Activated naive CD8-positive, alpha-beta T cell (primary cell): ENCODE measurements at regions not wholly inside any gene's neighbourhood (a gene's known extent, or its start where the extent isn't known, plus 50 kb on each side); places are given as distances from the start of the nearest gene placed in this dataset.
A peak's percentile ranks its signal among the peaks of the same experiment; 100 is the strongest.

Source experiments
- H3K27ac Mint-ChIP-seq: one replicate; pipeline ENCODE4 v1.8.0; 2021; ENCODE audit warnings: mixed read lengths
- H3K27me3 Mint-ChIP-seq: one replicate; pipeline ENCODE4 v1.8.0; 2021; ENCODE audit warnings: mixed read lengths
- H3K36me3 Mint-ChIP-seq: one replicate; pipeline ENCODE4 v1.8.0; 2021; ENCODE audit warnings: mixed read lengths
- H3K4me1 Mint-ChIP-seq: one replicate; pipeline ENCODE4 v1.8.0; 2021; ENCODE audit warnings: low read depth, mixed read lengths
- H3K4me3 Mint-ChIP-seq: one replicate; pipeline ENCODE4 v1.8.0; 2021; ENCODE audit warnings: mild to moderate bottlenecking, mixed read lengths
- H3K9me3 Mint-ChIP-seq: one replicate; pipeline ENCODE4 v1.8.0; 2021; ENCODE audit warnings: low read depth, mixed read lengths

DNA sequence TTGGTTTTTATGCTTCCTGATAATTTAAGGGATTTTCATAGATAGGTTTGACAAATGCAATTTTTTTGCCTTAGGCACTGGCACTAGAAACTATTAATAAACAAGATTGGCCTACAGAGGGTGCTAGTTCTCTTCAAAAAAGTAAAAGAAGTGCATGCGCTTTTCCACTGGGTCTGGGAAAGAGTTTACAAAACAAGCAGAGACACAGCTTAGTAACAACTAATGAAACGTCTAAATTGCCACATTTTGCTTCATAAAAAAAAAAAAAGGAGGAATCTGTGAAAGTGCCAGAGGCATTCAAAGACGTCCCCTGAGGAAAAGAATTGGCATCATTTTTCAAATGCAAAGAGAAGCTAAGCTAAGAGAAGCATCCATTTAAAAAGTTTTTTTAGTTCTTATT is 58.3 kb upstream of the EEA1 start:
- Mint-ChIP-seq H3K4me1 (peaks cover 14% of the 10 kb centered on the region), H3K27ac (no peak overlapping the region), H3K27me3 (no peaks in the 10 kb centered on the region), H3K36me3 (no peaks in the 10 kb centered on the region), H3K4me3 (no peak overlapping the region), H3K9me3 (no peaks in the 10 kb centered on the region)

DNA sequence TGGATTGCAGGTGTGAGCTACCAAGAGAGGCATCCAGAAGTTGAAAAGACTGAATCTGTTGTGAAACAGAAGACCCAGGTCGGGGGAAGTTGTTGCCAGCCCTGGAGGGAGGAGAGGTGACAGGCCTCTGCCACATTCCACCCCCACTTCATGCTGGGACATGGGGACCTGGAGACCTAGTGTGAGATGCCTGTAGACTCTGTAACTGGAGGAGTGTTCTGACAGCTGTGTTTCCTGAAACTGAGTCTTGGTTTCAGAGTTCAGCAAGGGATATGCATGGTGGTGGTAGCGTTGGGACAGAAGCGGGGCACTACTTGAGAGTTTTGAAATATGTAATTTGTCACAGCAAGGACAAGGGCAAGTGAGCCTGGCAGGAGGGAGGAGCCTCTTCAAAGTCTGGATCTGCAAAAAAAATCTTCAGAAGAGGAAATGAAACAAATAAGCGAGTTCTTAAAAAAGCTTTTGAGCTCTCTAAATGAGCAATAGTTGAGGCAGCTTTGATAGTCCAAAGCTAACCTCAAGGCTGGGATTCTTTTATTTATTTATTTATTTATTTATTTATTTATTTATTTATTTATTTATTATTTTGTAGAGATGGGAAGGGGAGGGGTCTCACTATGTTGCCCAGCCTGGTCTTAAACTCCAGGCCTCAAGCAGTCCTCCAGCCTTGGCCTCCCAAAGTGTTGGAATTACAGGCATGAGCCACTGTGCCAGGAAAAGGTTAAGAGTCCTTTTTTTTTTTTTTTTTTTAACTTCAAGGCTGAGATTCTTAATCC is 58.9 kb upstream of the EEA1 start:
- H3K9me3 Mint-ChIP-seq = no peaks in the 10 kb centered on the region
- H3K27me3 Mint-ChIP-seq = no peaks in the 10 kb centered on the region
- H3K36me3 Mint-ChIP-seq = no peaks in the 10 kb centered on the region
- H3K4me3 Mint-ChIP-seq = no peak overlapping the region
- peak overlapping the region; percentile 36 for H3K27ac Mint-ChIP-seq
- H3K4me1 Mint-ChIP-seq = peaks cover 14% of the 10 kb centered on the region

DNA sequence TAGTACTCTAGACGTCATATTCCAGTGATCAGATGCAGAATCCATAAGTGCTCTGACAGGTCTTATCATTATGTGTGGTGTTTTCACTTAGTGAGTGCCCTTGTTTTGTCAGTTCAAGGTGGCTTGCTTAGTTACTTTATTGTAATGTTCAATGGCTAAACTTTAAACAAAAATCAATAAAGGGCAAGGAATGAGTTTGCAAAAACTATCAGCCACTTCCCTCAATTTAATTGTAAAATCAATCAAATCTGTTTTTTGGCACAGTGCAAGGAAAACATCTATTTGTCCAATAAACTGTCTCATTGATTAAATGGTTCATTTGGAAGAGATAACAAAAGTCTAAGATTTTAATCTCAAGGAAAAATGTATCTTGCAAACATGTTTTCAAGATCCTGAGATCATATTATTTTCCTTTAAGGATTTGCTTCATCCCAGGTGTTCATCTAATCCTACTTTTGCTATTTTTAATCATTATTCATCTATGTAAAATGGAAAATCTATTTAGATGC is 59.6 kb upstream of the EEA1 start:
- Mint-ChIP-seq H3K27ac (no peak overlapping the region), H3K9me3 (peaks cover 3% of the 10 kb centered on the region), H3K27me3 (no peaks in the 10 kb centered on the region), H3K36me3 (no peaks in the 10 kb centered on the region), H3K4me3 (no peak overlapping the region), H3K4me1 (peaks cover 14% of the 10 kb centered on the region)

DNA sequence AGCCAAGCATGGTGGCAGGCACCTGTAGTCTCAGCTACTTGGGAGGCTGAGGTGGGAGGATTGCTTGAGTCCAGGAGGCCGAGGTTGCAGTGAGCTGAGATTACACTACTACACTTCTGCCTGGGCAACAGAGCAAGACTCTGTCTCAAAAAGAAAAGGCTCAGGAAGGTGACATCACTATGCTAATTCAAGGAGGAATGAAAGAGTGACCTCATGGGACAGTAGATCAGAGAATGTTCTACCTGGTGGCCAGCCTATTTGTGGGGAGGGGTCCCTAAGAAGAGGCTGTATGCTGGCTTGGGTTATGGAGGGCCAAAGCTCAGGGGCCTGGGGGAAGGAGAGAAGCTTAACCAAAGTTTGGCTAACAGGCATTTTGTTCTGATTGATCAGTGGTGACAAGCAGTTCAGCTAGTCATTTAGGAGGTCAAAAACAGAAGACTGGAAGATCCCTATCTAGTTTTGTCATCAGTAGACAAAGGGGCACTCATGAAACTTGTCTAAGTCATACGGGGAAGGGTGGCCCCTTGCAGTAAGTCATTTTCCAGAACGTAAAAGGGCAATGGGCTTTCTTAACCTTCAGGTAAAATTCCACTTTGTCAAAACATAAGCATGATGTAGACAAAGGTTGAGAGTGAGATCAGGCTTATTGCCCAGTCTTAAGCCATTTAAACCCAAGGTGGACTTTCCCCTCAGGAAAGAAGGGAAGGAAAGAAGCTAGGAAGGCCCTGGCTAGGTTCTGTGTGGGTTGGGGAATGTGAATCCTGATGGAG is 60.8 kb upstream of the EEA1 start:
- Mint-ChIP-seq H3K27me3 (no peaks in the 10 kb centered on the region), H3K36me3 (no peaks in the 10 kb centered on the region), H3K27ac (peak overlapping the region; percentile 80), H3K4me1 (peaks cover 14% of the 10 kb centered on the region), H3K4me3 (no peak overlapping the region), H3K9me3 (peaks cover 3% of the 10 kb centered on the region)

DNA sequence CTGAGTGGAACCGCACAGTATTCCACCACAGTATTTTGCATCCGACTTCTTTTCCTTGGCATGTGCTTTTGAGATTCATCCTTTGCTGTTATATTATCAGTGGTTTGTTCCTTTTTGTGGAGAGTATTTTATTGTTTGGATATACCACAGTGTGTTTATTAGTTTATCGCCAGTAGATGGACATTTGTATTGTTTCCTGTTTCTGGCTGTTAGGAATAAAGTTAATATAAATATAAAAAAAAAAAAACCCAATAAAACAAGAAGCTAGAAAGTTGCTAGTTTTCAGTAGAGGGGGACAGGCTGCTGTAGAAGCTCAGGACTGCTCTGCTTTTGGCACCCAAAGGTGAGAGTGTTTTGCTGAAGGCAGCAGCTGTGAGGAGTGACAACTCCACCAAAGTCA is 62.0 kb upstream of the EEA1 start:
- H3K36me3 Mint-ChIP-seq = no peaks in the 10 kb centered on the region
- H3K27me3 Mint-ChIP-seq = no peaks in the 10 kb centered on the region
- peaks cover 3% of the 10 kb centered on the region for H3K9me3 Mint-ChIP-seq
- peaks cover 14% of the 10 kb centered on the region for H3K4me1 Mint-ChIP-seq
- H3K4me3 Mint-ChIP-seq = no peak overlapping the region
- H3K27ac Mint-ChIP-seq = no peak overlapping the region

DNA sequence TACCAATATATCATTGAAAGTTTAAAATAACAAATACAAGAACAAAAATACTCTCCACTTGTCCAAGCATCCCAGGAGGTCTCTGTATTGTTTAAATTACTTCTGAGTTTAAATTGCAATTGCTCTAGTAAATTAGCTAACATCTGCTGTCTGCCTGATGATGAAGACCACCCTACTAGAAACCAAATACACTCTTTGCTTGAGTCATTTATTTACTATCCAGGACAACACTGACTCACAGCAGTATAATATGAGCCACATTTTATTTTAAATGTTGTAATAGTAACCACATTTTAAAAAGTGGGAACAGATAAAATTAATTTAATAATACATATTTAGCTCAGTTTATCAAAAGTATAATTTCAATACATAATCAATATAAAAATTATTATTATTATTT is 62.9 kb upstream of the EEA1 start:
- H3K4me1 Mint-ChIP-seq = peaks cover 14% of the 10 kb centered on the region
- H3K27me3 Mint-ChIP-seq = no peaks in the 10 kb centered on the region
- H3K27ac Mint-ChIP-seq = no peak overlapping the region
- H3K9me3 Mint-ChIP-seq = peaks cover 3% of the 10 kb centered on the region
- no peak overlapping the region for H3K4me3 Mint-ChIP-seq
- H3K36me3 Mint-ChIP-seq = no peaks in the 10 kb centered on the region

DNA sequence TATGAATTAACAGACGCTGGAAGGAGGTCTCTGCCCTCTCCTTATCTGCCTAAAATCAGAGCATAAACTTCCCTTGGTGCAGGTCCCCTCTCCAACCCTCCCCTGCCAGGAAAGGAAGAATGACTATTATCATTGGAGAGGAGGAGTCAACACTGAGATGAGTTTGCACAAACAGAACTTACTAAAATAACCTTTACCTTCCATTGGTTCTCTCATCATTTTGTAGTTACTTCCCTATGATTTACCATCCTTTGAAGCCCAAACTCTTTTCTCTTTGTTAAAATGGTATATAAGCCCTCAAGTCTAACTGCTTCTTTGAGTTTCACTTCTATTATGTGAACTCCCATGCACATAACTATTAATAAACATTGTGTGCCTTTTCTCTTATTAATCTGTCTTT is 64.2 kb upstream of the EEA1 start:
- no peaks in the 10 kb centered on the region for H3K36me3 Mint-ChIP-seq
- H3K27ac Mint-ChIP-seq = no peak overlapping the region
- H3K27me3 Mint-ChIP-seq = no peaks in the 10 kb centered on the region
- H3K9me3 Mint-ChIP-seq = peaks cover 3% of the 10 kb centered on the region
- H3K4me3 Mint-ChIP-seq = no peak overlapping the region
- H3K4me1 Mint-ChIP-seq = peaks cover 5% of the 10 kb centered on the region

DNA sequence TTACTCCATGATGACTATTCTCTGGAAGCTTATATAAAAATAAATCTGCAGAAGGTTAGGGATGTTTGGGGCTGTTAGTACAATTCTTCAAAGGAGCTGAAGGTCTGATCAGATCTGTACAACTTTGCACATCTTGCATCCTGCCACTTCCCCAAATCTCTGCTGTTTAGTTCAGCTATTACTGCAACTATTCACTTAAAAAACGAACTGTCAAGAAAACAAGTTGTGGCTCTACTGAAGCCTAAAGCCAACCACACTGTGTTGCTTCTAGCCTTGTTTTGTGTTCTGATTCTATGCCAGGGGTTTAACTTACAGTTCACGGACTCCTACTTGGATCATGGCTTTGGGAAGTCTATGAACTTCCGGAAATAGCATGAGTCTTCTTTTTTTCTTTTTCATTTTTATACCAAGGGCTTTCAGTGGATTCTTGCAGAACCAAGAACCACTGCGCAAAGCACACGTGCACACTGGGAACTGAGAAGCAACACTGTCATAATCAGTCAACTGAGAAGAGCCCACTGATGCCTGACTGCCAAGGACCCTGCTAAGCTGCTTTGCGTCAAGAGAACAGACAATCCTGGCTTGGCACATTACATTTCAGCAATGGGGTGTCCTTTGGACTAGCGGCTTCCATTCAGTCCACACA is 66.3 kb upstream of the EEA1 start:
- Mint-ChIP-seq H3K36me3 (no peaks in the 10 kb centered on the region), H3K4me3 (no peak overlapping the region), H3K27me3 (no peaks in the 10 kb centered on the region), H3K27ac (no peak overlapping the region), H3K9me3 (peaks cover 3% of the 10 kb centered on the region), H3K4me1 (peaks cover under 1% of the 10 kb centered on the region)

DNA sequence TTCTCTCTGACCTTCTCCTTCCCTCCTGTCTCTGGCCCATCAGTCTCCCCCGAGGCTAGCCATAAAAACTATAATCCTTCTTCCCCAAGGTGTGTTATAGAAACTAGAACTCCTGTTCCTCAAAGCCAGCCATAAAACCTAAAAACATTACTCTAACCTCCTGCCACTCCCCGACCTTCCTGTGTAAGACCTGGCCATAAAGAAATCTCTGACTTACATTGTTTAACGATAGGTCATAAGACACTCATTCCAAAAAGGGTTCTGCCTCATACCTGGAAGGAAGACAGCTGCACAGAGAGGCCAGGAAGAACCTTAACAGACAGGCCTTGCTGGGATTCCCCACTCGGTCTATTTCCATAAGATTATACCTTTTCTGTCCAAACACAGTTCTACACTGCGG is 70.9 kb upstream of the EEA1 start:
- no peaks in the 10 kb centered on the region for H3K9me3 Mint-ChIP-seq
- no peaks in the 10 kb centered on the region for H3K27me3 Mint-ChIP-seq
- no peaks in the 10 kb centered on the region for H3K4me1 Mint-ChIP-seq
- H3K36me3 Mint-ChIP-seq = no peaks in the 10 kb centered on the region
- H3K27ac Mint-ChIP-seq = no peak overlapping the region
- no peak overlapping the region for H3K4me3 Mint-ChIP-seq

DNA sequence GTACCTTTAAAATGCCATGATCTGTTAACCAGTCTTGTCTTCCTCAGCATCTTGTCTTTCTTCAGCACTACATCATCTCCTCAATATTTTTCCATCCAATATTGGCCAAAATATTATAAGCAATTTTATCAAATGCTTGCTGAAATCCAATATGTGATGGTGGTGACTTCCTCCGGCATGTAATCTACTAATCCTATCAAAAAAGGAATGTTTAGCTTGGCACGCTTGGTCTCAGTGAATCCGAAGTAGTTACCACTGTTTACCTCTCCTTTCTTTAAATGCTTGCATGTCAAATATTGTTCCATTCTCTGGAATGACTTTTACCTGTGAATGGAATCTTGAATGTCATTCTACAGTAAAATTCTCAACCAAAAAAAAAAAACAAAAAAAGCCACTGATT is 72.3 kb upstream of the EEA1 start:
- H3K4me1 Mint-ChIP-seq = no peaks in the 10 kb centered on the region
- no peaks in the 10 kb centered on the region for H3K36me3 Mint-ChIP-seq
- no peak overlapping the region for H3K27ac Mint-ChIP-seq
- no peaks in the 10 kb centered on the region for H3K27me3 Mint-ChIP-seq
- H3K9me3 Mint-ChIP-seq = no peaks in the 10 kb centered on the region
- no peak overlapping the region for H3K4me3 Mint-ChIP-seq

DNA sequence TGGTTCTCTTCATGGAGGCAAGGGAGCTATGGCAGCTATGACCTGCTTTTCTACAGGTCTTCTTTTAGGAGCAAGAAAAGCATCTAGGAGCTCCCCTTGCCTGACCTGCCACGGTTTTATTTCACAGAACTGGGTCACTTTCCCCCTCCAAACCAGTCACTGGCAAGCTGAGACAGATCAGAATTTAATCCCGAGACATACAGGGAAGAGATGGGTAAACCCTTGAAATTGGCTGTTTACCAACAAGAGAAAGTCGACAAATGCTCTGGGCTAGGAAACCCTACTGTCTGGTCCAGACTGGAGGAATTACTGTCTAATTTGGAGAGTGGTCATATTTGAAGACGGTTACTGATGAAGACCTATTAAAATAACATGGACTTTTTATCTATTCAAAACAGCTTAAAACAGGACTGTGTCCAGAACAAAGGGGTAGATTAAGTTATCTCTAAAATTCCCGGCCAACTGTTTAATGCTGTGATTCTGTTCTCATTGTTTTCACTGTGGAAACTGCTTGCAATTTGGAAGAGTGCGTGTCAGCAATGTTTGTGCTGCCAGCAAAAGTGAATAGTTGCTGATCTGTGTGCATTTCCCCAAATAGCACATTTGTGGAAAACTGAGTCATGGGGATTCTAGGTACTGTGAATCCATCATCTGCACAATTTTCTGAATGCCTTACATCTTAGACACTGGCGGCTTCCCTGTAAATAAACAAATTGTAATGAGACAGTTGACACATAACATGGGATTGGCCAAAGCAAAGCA is 73.4 kb upstream of the EEA1 start:
- no peaks in the 10 kb centered on the region for H3K27me3 Mint-ChIP-seq
- H3K9me3 Mint-ChIP-seq = no peaks in the 10 kb centered on the region
- H3K4me3 Mint-ChIP-seq = no peak overlapping the region
- H3K36me3 Mint-ChIP-seq = no peaks in the 10 kb centered on the region
- H3K27ac Mint-ChIP-seq = no peak overlapping the region
- no peaks in the 10 kb centered on the region for H3K4me1 Mint-ChIP-seq

DNA sequence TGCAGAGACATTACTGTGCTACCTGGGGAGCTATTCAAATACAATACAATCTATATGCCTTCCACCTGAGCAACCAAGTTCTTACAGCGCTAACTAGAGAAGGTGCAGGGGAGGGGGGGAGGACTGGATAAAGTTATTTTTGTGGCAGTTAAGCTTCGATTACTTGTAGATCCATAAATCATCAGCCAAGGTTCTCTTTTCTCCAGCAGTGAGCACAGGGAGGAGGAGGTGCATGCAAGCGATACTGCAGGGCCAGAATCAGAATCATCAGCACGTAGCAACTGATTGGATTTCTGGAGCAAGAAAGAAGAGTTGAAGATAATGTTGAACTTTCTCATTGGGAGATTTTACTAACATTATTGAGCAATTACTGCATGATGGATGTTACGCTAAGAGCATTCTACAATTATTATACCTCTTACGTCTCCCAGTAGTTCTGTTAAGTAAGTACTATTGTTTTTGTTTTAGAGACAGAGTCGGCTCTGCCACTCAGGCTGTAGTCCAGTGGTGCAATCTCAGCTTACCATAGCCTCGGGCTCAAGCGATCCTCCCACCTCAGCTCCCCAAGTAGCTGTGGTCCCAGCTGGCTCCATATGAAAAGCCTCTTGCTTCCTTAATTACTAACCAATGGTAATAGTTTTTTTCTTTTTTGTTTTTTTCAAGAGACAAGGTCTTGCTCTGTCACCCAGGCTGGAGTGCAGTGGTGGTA is 74.6 kb upstream of the EEA1 start:
- Mint-ChIP-seq H3K9me3 (no peaks in the 10 kb centered on the region), H3K27me3 (no peaks in the 10 kb centered on the region), H3K4me3 (no peak overlapping the region), H3K27ac (no peak overlapping the region), H3K4me1 (no peaks in the 10 kb centered on the region), H3K36me3 (no peaks in the 10 kb centered on the region)

DNA sequence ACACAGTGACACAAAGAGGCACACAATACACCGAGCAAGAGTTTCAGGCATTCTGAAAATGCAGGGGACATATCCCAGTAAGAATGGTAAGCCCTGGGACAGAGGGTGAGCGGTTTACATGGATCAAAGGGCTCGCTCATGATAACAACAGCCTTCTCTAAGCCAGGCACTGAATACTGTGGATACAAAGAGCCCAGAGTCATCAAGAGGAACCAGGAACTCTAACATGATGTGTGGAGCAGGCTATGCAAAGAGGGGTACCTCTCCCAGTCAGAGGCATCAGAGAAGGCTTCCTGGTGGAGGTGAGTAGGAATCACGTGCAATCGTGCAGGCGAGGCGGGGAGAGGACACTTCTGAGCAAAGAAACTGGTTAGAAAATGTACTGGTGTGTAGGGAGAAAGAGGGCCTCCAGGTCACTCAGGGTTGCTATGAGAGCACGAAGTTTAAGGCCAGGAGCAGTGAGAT is 76.9 kb upstream of the EEA1 start:
- Mint-ChIP-seq H3K27me3 (no peaks in the 10 kb centered on the region), H3K9me3 (no peaks in the 10 kb centered on the region), H3K4me3 (no peak overlapping the region), H3K4me1 (no peaks in the 10 kb centered on the region), H3K36me3 (no peaks in the 10 kb centered on the region), H3K27ac (no peak overlapping the region)
